Right atrium auricular region (tissue), 2 donors: ENCODE measurements at regions not wholly inside any gene's neighbourhood (a gene's known extent, or its start where the extent isn't known, plus 50 kb on each side); places are given as distances from the start of the nearest gene placed in this dataset.

Experiments used
- DNase-seq: peaks from one replicate; pipeline ENCODE4 v3.0.0-alpha.2; 2019; ENCODE audit warnings: low spot score
- H3K27ac ChIP-seq, 2 donors: fragments of 200-600 bp; sonication (generic); 1 replicate in 1 of 2; 2 replicates in 1 of 2; pipeline ENCODE4 v1.5.1; 2016 to 2019
- H3K27me3 ChIP-seq, 2 donors: fragments of 200-600 bp; sonication (generic); one replicate each; pipeline versions ENCODE4 v1.5.1 to v1.6.0; 2017 to 2019
- H3K36me3 ChIP-seq: fragments of 200-600 bp; sonication (generic); one replicate; pipeline ENCODE4 v1.5.1; 2016
- H3K4me1 ChIP-seq, 2 donors: fragments of 200-600 bp; sonication (generic); one replicate each; pipeline versions ENCODE4 v1.5.1 to v1.6.0; 2017 to 2019
- H3K4me3 ChIP-seq, 2 donors: fragments of 200-600 bp; sonication (generic); 1 replicate in 1 of 2; 2 replicates in 1 of 2; pipeline ENCODE4 v1.5.1; 2017 to 2019; ENCODE audit warnings: mild to moderate bottlenecking in 1 of 2, moderate library complexity in 1 of 2
- H3K9me3 ChIP-seq, 2 donors: fragments of 200-600 bp; sonication (generic); one replicate each; pipeline ENCODE4 v1.5.1; 2019
- CTCF ChIP-seq, 2 donors: fragments of 200-600 bp; sonication (generic); IDR thresholded peaks; one replicate each; pipeline ENCODE4 v1.5.1; 2019; ENCODE audit warnings: antibody characterized with exemption in 2 of 2

- no peak for DNase-seq
- Histone ChIP-seq H3K36me3 (no peaks in the 10 kb centered on the region), H3K4me3 (no peak overlapping the region), H3K27ac (no peak overlapping the region), H3K9me3 (no peaks in the 10 kb centered on the region), H3K4me1 (no peaks in the 10 kb centered on the region), H3K27me3 (no peaks in the 10 kb centered on the region)
- TF ChIP-seq CTCF (IDR thresholded peaks at IDR 0.05) = no peak
Observed at GRCh38 chr11:11025087-11025486, 167.2 kb upstream of the ZBED5 start.

GRCh38 chr11:11022125-11022730, 164.4 kb upstream of the ZBED5 start:
- H3K4me1 ChIP-seq = no peaks in the 10 kb centered on the region
- H3K9me3 ChIP-seq = no peaks in the 10 kb centered on the region
- DNase-seq = no peak
- H3K36me3 ChIP-seq = no peaks in the 10 kb centered on the region
- H3K4me3 ChIP-seq = no peak overlapping the region
- H3K27me3 ChIP-seq = no peaks in the 10 kb centered on the region
- no peak overlapping the region for H3K27ac ChIP-seq
- TF ChIP-seq CTCF (IDR thresholded peaks at IDR 0.05) = peak; percentile 29 to 64

GRCh38 chr11:11021563-11021962, 163.7 kb upstream of the ZBED5 start:
- H3K36me3 ChIP-seq = no peaks in the 10 kb centered on the region
- H3K27ac ChIP-seq = no peak overlapping the region
- no peak for TF ChIP-seq CTCF (IDR thresholded peaks at IDR 0.05)
- H3K27me3 ChIP-seq = no peaks in the 10 kb centered on the region
- no peaks in the 10 kb centered on the region for H3K4me1 ChIP-seq
- H3K4me3 ChIP-seq = no peak overlapping the region
- no peaks in the 10 kb centered on the region for H3K9me3 ChIP-seq
- no peak for DNase-seq

GRCh38 chr11:11020747-11021149, 162.9 kb upstream of the ZBED5 start:
- no peak for TF ChIP-seq CTCF (IDR thresholded peaks at IDR 0.05)
- DNase-seq = no peak
- Histone ChIP-seq H3K9me3 (no peaks in the 10 kb centered on the region), H3K36me3 (no peaks in the 10 kb centered on the region), H3K4me1 (no peaks in the 10 kb centered on the region), H3K4me3 (no peak overlapping the region), H3K27ac (no peak overlapping the region), H3K27me3 (no peaks in the 10 kb centered on the region)

GRCh38 chr11:11020219-11020726, 162.4 kb upstream of the ZBED5 start:
- Histone ChIP-seq H3K9me3 (no peaks in the 10 kb centered on the region), H3K36me3 (no peaks in the 10 kb centered on the region), H3K4me1 (no peaks in the 10 kb centered on the region), H3K27ac (no peak overlapping the region), H3K4me3 (no peak overlapping the region), H3K27me3 (no peaks in the 10 kb centered on the region)
- no peak for DNase-seq
- TF ChIP-seq CTCF (IDR thresholded peaks at IDR 0.05) = no peak

GRCh38 chr11:11016943-11017342, 159.1 kb upstream of the ZBED5 start:
- Histone ChIP-seq H3K27ac (no peak overlapping the region), H3K9me3 (no peaks in the 10 kb centered on the region), H3K36me3 (no peaks in the 10 kb centered on the region), H3K4me1 (no peaks in the 10 kb centered on the region), H3K4me3 (no peak overlapping the region), H3K27me3 (no peaks in the 10 kb centered on the region)
- TF ChIP-seq CTCF (IDR thresholded peaks at IDR 0.05) = no peak
- DNase-seq = no peak
